PC-9 (cell line): ENCODE measurements at regions not wholly inside any gene's neighbourhood (a gene's known extent, or its start where the extent isn't known, plus 50 kb on each side); places are given as distances from the start of the nearest gene placed in this dataset.

Source experiments
- BruUV-seq: library from RNA; stranded (reverse); fragments of 400-500 nt; replicated peaks from 2 replicates; lab custom pipeline; 2021; lab: Mats Ljungman, UMichigan
- CTCF ChIA-PET: fragments of 300-600 bp; sonication (Branson Sonifier 250); formaldehyde crosslinking; loops from one replicate; lab custom pipeline; 2022; ENCODE audit warnings: antibody characterized with exemption; lab: Charles Lee
- POLR2A ChIA-PET: fragments of 300-600 bp; sonication (Branson Sonifier 250); formaldehyde crosslinking; loops from one replicate; lab custom pipeline; 2022; ENCODE audit warnings: antibody characterized with exemption; ENCODE audit not compliant: unreplicated experiment; lab: Charles Lee
- DNase-seq, 2 experiments: peaks; one replicate each; pipeline versions ENCODE4 v3.0.0 to v3.0.0-alpha.2; 2015 to 2022; ENCODE audit warnings: mixed read lengths in 1 of 2
- H2AFZ ChIP-seq: fragments of 200-600 bp; sonication (generic); 2 replicates; pipeline ENCODE4 v1.8.1; 2017; ENCODE audit warnings: antibody characterized with exemption
- H3F3A ChIP-seq: fragments of 200-600 bp; sonication (generic); 2 replicates; pipeline ENCODE4 v1.8.1; 2017; ENCODE audit warnings: antibody characterized with exemption, mild to moderate bottlenecking, low read depth; ENCODE audit not compliant: insufficient read depth
- H3K27ac ChIP-seq: fragments of 200-600 bp; sonication (generic); 2 replicates; pipeline ENCODE4 v1.6.1; 2016; ENCODE audit warnings: mixed run types
- H3K27me3 ChIP-seq: fragments of 200-600 bp; sonication (generic); 2 replicates; pipeline ENCODE4 v1.6.1; 2016; ENCODE audit warnings: low read depth, mixed run types; ENCODE audit not compliant: insufficient read depth
- H3K36me3 ChIP-seq: fragments of 200-600 bp; sonication (generic); 2 replicates; pipeline ENCODE4 v1.6.1; 2016; ENCODE audit warnings: low read depth, mixed run types
- H3K4me1 ChIP-seq: fragments of 200-600 bp; sonication (generic); replicated peaks from 2 replicates; pipeline ENCODE4 v1.6.1; 2016; ENCODE audit warnings: mixed run types; ENCODE audit not compliant: insufficient read depth
- H3K4me2 ChIP-seq: fragments of 200-600 bp; sonication (generic); 2 replicates; pipeline ENCODE4 v1.6.1; 2017; ENCODE audit warnings: mixed run types
- H3K4me3 ChIP-seq: fragments of 200-600 bp; sonication (generic); 2 replicates; pipeline ENCODE4 v1.6.1; 2016; ENCODE audit warnings: mixed run types
- H3K79me2 ChIP-seq: fragments of 200-600 bp; sonication (generic); 2 replicates; pipeline ENCODE4 v1.6.1; 2017; ENCODE audit warnings: low read depth, mixed run types
- H3K9me2 ChIP-seq: fragments of 200-600 bp; sonication (generic); 2 replicates; pipeline ENCODE4 v1.8.1; 2017; ENCODE audit warnings: mild to moderate bottlenecking; ENCODE audit not compliant: insufficient read depth
- H3K9me3 ChIP-seq: fragments of 200-600 bp; sonication (generic); 2 replicates; pipeline ENCODE4 v1.8.1; 2016; ENCODE audit warnings: low read depth; ENCODE audit not compliant: insufficient read depth
- H4K20me1 ChIP-seq: fragments of 200-600 bp; sonication (generic); 2 replicates; pipeline ENCODE4 v1.8.1; 2017; ENCODE audit not compliant: insufficient read depth
- EZH2 ChIP-seq: fragments of 200-600 bp; sonication (generic); IDR thresholded peaks from 2 replicates; pipeline ENCODE4 v1.8.0; 2017; ENCODE audit warnings: antibody characterized with exemption, low read depth
- intact Hi-C: fragments of 100-400 bp; cut with micrococcal nuclease; formaldehyde crosslinking; loops from one replicate; pipeline ENCODE4 v1.10.0; 2022; ENCODE audit not compliant: unreplicated experiment
- TF ChIP-seq, protein P1 (sequence below): fragments of 200-600 bp; sonication (generic); conservative IDR thresholded peaks from 2 replicates; pipeline ENCODE4 v1.6.1; 2017; ENCODE audit warnings: mixed run types, antibody characterized with exemption, mild to moderate bottlenecking, moderate library complexity

DNA sequence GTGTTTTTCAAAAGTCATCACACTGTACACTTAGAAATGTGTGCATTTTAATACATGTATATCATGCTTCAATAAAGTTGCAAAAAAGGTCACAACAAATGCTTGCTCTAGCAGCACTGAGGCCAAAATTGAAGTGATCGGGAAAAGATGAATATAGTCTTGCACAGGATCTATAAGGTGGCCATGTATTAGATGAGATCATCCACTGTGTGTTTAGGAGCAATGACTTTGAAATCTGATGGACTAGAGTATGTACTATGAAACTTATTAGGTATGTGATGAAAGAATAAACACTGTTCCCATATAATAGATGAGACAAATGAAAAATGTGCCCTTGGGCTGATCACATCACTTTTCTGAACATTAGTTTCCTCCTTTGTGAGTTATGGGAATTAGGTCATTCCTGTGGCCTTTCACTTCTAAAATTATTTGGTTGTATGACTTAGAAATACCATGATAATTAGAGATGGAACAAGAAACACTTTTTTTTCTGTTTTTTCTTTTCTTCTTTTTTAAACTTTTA is 984.6 kb downstream of the ADGRL2 start:
- no peaks in the 10 kb centered on the region for H3K27me3 ChIP-seq
- CTCF ChIA-PET, result no interaction called here
- BruUV-seq, result no TSS peak

GRCh38 chr1:82783044-82783443 is 982.3 kb downstream of the ADGRL2 start:
- no TSS peak for BruUV-seq
- H3K4me3 ChIP-seq, result peak overlapping the region; percentile 27; the same call in 1 of the 2 replicates
- H3K27ac ChIP-seq, result no peak overlapping the region
- H4K20me1 ChIP-seq, result no peaks in the 10 kb centered on the region
- H3K9me2 ChIP-seq, result no peaks in the 10 kb centered on the region; the same call in 1 of the 2 replicates
- H3K9me3 ChIP-seq, result no peaks in the 10 kb centered on the region
- no peak for TF ChIP-seq EZH2
- TF ChIP-seq, protein P1, sequence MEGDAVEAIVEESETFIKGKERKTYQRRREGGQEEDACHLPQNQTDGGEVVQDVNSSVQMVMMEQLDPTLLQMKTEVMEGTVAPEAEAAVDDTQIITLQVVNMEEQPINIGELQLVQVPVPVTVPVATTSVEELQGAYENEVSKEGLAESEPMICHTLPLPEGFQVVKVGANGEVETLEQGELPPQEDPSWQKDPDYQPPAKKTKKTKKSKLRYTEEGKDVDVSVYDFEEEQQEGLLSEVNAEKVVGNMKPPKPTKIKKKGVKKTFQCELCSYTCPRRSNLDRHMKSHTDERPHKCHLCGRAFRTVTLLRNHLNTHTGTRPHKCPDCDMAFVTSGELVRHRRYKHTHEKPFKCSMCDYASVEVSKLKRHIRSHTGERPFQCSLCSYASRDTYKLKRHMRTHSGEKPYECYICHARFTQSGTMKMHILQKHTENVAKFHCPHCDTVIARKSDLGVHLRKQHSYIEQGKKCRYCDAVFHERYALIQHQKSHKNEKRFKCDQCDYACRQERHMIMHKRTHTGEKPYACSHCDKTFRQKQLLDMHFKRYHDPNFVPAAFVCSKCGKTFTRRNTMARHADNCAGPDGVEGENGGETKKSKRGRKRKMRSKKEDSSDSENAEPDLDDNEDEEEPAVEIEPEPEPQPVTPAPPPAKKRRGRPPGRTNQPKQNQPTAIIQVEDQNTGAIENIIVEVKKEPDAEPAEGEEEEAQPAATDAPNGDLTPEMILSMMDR, result no peak
- POLR2A ChIA-PET, result interaction anchor here (0.7 kb wide), 1 partner anchor 304 kb away, joined by 7 read pairs; no protein-coding TSS in a partner anchor
- peak overlapping the region; percentile 66 for H2AFZ ChIP-seq
- no peaks in the 10 kb centered on the region for H3K36me3 ChIP-seq
- H3K4me2 ChIP-seq, result peak overlapping the region; percentile 64
- no peaks in the 10 kb centered on the region for H3K79me2 ChIP-seq
- H3K27me3 ChIP-seq, result no peaks in the 10 kb centered on the region
- DNase-seq, result no peak
- CTCF ChIA-PET, result no interaction called here
- no peaks in the 10 kb centered on the region for H3K4me1 ChIP-seq
- intact Hi-C loops, result no loop called here
- H3F3A ChIP-seq, result no peaks in the 10 kb centered on the region

More for the DNA sequence above, 984.6 kb downstream of the ADGRL2 start:
- DNase-seq, result peak in 1 of 2 experiments; percentile 61
- Histone ChIP-seq H3K27ac (no peak overlapping the region), H3K9me2 (peaks cover 4% of the 10 kb centered on the region; the same call in 1 of the 2 replicates), H4K20me1 (no peaks in the 10 kb centered on the region), H2AFZ (no peak overlapping the region), H3K36me3 (no peaks in the 10 kb centered on the region), H3F3A (no peaks in the 10 kb centered on the region), H3K4me1 (no peaks in the 10 kb centered on the region), H3K4me3 (no peak overlapping the region), H3K4me2 (no peak overlapping the region), H3K79me2 (no peaks in the 10 kb centered on the region), H3K9me3 (no peaks in the 10 kb centered on the region)
- TF ChIP-seq EZH2, result no peak
- TF ChIP-seq, protein P1, result no peak
- POLR2A ChIA-PET, result no interaction called here
- intact Hi-C loops, result no loop called here

DNA sequence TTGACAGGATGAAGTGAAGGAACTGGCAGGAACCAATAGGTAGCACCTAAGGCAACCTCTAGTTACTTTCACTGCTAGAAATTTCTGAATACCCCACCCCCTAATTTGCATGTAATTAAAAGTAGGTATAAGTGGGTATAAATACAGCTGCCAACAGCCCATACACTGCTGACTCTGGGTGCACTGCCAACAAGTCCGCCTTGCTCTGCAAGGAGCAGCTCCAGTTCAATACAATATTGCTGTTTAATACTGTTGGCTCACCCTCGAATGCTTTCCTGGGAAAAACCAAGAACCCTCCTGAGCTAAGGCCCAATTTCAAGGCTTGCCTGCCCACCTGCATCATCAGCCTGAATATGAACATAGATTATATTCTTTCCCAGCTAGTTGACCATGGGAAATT is 981.9 kb downstream of the ADGRL2 start:
- H2AFZ ChIP-seq, result peak overlapping the region; percentile 66
- no peaks in the 10 kb centered on the region for H3K9me3 ChIP-seq
- no peaks in the 10 kb centered on the region for H3K27me3 ChIP-seq
- H3F3A ChIP-seq, result no peaks in the 10 kb centered on the region
- H3K27ac ChIP-seq, result no peak overlapping the region
- ChIA-PET CTCF (no interaction called here), POLR2A (interaction anchor here (0.7 kb wide), 1 partner anchor 304 kb away, joined by 7 read pairs; no protein-coding TSS in a partner anchor)
- BruUV-seq, result no TSS peak
- intact Hi-C loops, result no loop called here
- H3K79me2 ChIP-seq, result no peaks in the 10 kb centered on the region
- peak overlapping the region; percentile 27; the same call in 1 of the 2 replicates for H3K4me3 ChIP-seq
- no peaks in the 10 kb centered on the region for H3K36me3 ChIP-seq
- no peak for DNase-seq
- H3K4me1 ChIP-seq, result no peaks in the 10 kb centered on the region
- H3K4me2 ChIP-seq, result peak overlapping the region; percentile 64
- no peaks in the 10 kb centered on the region; the same call in 1 of the 2 replicates for H3K9me2 ChIP-seq
- no peak for TF ChIP-seq EZH2
- TF ChIP-seq, protein P1, result no peak
- H4K20me1 ChIP-seq, result no peaks in the 10 kb centered on the region
